CD14-positive monocyte (primary cell): ENCODE measurements at regions not wholly inside any gene's neighbourhood (a gene's known extent, or its start where the extent isn't known, plus 50 kb on each side); places are given as distances from the start of the nearest gene placed in this dataset.

ENCODE experiments used
- DNase-seq, 3 donors: peaks; one replicate each; pipeline ENCODE4 v3.0.0-alpha.2; 2011 to 2022
- H2AFZ ChIP-seq: 2 replicates; pipeline ENCODE4 v1.6.0; 2012; ENCODE audit warnings: mild to moderate bottlenecking, low read depth, low read length, inconsistent platforms; ENCODE audit not compliant: insufficient read depth, poor library complexity, severe bottlenecking
- H3K27ac ChIP-seq, 2 donors: 1 replicate in 1 of 2; 2 replicates in 1 of 2; pipeline ENCODE4 v1.5.1; 2012 to 2013; ENCODE audit warnings: low read length in 2 of 2, control low read depth in 1 of 2, inconsistent platforms in 1 of 2, low read depth in 1 of 2, mild to moderate bottlenecking in 1 of 2
- H3K27me3 ChIP-seq, 2 donors: one replicate each; pipeline versions ENCODE4 v1.6.0 to v1.6.1; 2011 to 2013; ENCODE audit warnings: low read length in 2 of 2; ENCODE audit not compliant: control insufficient read depth in 2 of 2, insufficient read depth in 2 of 2
- H3K36me3 ChIP-seq, 2 donors: replicated peaks in 1 of 2; 1 replicate in 1 of 2; 2 replicates in 1 of 2; pipeline versions ENCODE4 v1.5.1 to v1.6.1; 2012 to 2013; ENCODE audit warnings: low read length in 2 of 2, control low read depth in 1 of 2, inconsistent platforms in 1 of 2, mild to moderate bottlenecking in 1 of 2; ENCODE audit not compliant: insufficient read depth in 2 of 2, control insufficient read depth in 1 of 2
- H3K4me1 ChIP-seq, 2 donors: 1 replicate in 1 of 2; 2 replicates in 1 of 2; pipeline versions ENCODE4 v1.5.1 to v1.6.1; 2012 to 2013; ENCODE audit warnings: low read length in 2 of 2, control low read depth in 1 of 2, inconsistent platforms in 1 of 2, mild to moderate bottlenecking in 1 of 2, moderate library complexity in 1 of 2; ENCODE audit not compliant: insufficient read depth in 2 of 2, control insufficient read depth in 1 of 2
- H3K4me2 ChIP-seq: replicated peaks from 2 replicates; pipeline ENCODE3; 2012; ENCODE audit warnings: low read length, moderate library complexity, mild to moderate bottlenecking; ENCODE audit not compliant: poor library complexity, severe bottlenecking; ENCODE audit errors: extremely low read depth
- H3K4me3 ChIP-seq, 3 experiments: fragments of 200-600 bp in 1 of 3; sonication (generic) in 1 of 3; replicated peaks in 1 of 3; 1 replicate in 2 of 3; 2 replicates in 1 of 3; pipeline ENCODE4 v1.5.1; 2011 to 2013; ENCODE audit warnings: low read length in 3 of 3, mild to moderate bottlenecking in 3 of 3, control low read depth in 2 of 3, low read depth in 2 of 3, inconsistent platforms in 1 of 3, moderate library complexity in 1 of 3
- H3K79me2 ChIP-seq: 2 replicates; pipeline ENCODE4 v1.6.0; 2012; ENCODE audit warnings: mild to moderate bottlenecking, control low read depth, inconsistent platforms, low read length, moderate library complexity; ENCODE audit not compliant: insufficient read depth
- H3K9ac ChIP-seq: 2 replicates; pipeline ENCODE4 v1.6.0; 2017; ENCODE audit warnings: low read length, mild to moderate bottlenecking; ENCODE audit not compliant: insufficient read depth, poor library complexity, severe bottlenecking
- H3K9me3 ChIP-seq, 2 donors: replicated peaks in 1 of 2; 1 replicate in 1 of 2; 2 replicates in 1 of 2; pipeline versions ENCODE4 v1.5.1 to v1.6.1; 2012 to 2013; ENCODE audit warnings: low read length in 2 of 2, control low read depth in 1 of 2; ENCODE audit not compliant: control insufficient read depth in 1 of 2, insufficient read depth in 1 of 2
- H4K20me1 ChIP-seq: 2 replicates; pipeline ENCODE4 v1.6.0; 2012; ENCODE audit warnings: mild to moderate bottlenecking, low read length, control low read depth, moderate library complexity; ENCODE audit not compliant: insufficient read depth
- H3K27ac Mint-ChIP-seq, 7 donors: one replicate each; pipeline ENCODE4 v1.8.0; 2020; ENCODE audit warnings: mild to moderate bottlenecking in 7 of 7, mixed read lengths in 7 of 7, moderate library complexity in 6 of 7, inconsistent platforms in 2 of 7
- H3K27me3 Mint-ChIP-seq, 3 donors: one replicate each; pipeline ENCODE4 v1.8.0; 2021 to 2022; ENCODE audit warnings: low read depth in 3 of 3, mild to moderate bottlenecking in 3 of 3, mixed read lengths in 3 of 3, moderate library complexity in 3 of 3, inconsistent platforms in 1 of 3
- H3K36me3 Mint-ChIP-seq, 2 donors: one replicate each; pipeline ENCODE4 v1.8.0; 2020; ENCODE audit warnings: mixed read lengths in 2 of 2, inconsistent platforms in 1 of 2, mild to moderate bottlenecking in 1 of 2
- H3K4me1 Mint-ChIP-seq: one replicate; pipeline ENCODE4 v1.8.0; 2020; ENCODE audit warnings: mild to moderate bottlenecking, mixed read lengths
- H3K4me3 Mint-ChIP-seq, 2 donors: one replicate each; pipeline ENCODE4 v1.8.0; 2020; ENCODE audit warnings: mild to moderate bottlenecking in 2 of 2, mixed read lengths in 2 of 2, moderate library complexity in 1 of 2
- H3K9me3 Mint-ChIP-seq, 7 donors: one replicate each; pipeline ENCODE4 v1.8.0; 2020 to 2022; ENCODE audit warnings: mixed read lengths in 7 of 7, mild to moderate bottlenecking in 6 of 7, moderate library complexity in 6 of 7, inconsistent platforms in 2 of 7
- WGBS: methylation state at CpG from one replicate; pipeline ENCODE4 v1.1.5; 2013; ENCODE audit warnings: missing lambda C conversion rate; ENCODE audit not compliant: insufficient coverage; 5-methylcytosine and 5-hydroxymethylcytosine counted together
- intact Hi-C, 2 donors: fragments of 100-400 bp; cut with micrococcal nuclease; formaldehyde crosslinking; loops; one replicate each; pipeline versions ENCODE4 v1.15.0 to v1.15.1; 2023
- TF ChIP-seq, protein P1 (sequence below): fragments of 200-600 bp; IDR thresholded peaks from one replicate; pipeline ENCODE4 v1.8.0; 2022; ENCODE audit warnings: antibody characterized with exemption, mild to moderate bottlenecking

GRCh38 chr16:59552164-59552563 lies 818.0 kb upstream of the GOT2 start:
- H3K27me3 Mint-ChIP-seq, result peaks cover 0 to 4% (median 2%) of the 10 kb centered on the region in 3 donors
- Histone ChIP-seq H3K9ac (no peak overlapping the region), H2AFZ (no peak overlapping the region), H3K4me2 (no peak overlapping the region), H3K36me3 (no peaks in the 10 kb centered on the region), H3K4me3 (no peak overlapping the region), H4K20me1 (no peaks in the 10 kb centered on the region), H3K4me1 (no peaks in the 10 kb centered on the region), H3K79me2 (no peaks in the 10 kb centered on the region), H3K27me3 (no peaks in the 10 kb centered on the region), H3K9me3 (no peaks in the 10 kb centered on the region), H3K27ac (no peak overlapping the region)
- no peaks in the 10 kb centered on the region for H3K4me1 Mint-ChIP-seq
- intact Hi-C loops, result no loop called here
- TF ChIP-seq, protein P1, sequence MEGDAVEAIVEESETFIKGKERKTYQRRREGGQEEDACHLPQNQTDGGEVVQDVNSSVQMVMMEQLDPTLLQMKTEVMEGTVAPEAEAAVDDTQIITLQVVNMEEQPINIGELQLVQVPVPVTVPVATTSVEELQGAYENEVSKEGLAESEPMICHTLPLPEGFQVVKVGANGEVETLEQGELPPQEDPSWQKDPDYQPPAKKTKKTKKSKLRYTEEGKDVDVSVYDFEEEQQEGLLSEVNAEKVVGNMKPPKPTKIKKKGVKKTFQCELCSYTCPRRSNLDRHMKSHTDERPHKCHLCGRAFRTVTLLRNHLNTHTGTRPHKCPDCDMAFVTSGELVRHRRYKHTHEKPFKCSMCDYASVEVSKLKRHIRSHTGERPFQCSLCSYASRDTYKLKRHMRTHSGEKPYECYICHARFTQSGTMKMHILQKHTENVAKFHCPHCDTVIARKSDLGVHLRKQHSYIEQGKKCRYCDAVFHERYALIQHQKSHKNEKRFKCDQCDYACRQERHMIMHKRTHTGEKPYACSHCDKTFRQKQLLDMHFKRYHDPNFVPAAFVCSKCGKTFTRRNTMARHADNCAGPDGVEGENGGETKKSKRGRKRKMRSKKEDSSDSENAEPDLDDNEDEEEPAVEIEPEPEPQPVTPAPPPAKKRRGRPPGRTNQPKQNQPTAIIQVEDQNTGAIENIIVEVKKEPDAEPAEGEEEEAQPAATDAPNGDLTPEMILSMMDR, result no peak
- H3K9me3 Mint-ChIP-seq, result peaks cover 0 to 11% (median 4%) of the 10 kb centered on the region in 7 donors
- DNase-seq, result no peak
- H3K36me3 Mint-ChIP-seq, result no peaks in the 10 kb centered on the region
- H3K4me3 Mint-ChIP-seq, result no peak overlapping the region
- WGBS, result 89% methylated on average over 2 of the region's 5 CpGs
- no peak overlapping the region for H3K27ac Mint-ChIP-seq

DNA sequence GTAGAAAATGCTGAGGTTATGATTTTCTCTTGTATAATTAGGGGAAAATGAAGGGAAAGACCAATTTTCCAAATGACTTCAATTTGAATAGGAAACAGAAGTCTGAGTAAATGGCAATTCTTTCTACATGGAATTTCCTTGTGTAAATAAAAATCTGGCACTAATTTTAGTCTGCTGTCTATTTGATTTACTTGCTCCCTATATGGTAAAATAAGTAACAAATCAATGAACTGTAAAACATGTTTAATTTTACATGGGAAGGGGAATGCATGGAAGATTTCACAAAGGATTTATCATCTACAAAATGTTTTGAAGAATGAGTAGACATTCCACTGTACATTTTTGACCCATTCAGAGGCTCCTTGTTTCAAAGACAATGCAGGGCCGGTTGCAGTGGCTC lies 811.6 kb upstream of the GOT2 start:
- 86% methylated on average over 1 of the region's 1 CpG for WGBS
- Histone ChIP-seq H3K36me3 (no peaks in the 10 kb centered on the region), H3K27me3 (no peaks in the 10 kb centered on the region)

More for the DNA sequence above, 811.6 kb upstream of the GOT2 start:
- Mint-ChIP-seq H3K4me1 (no peaks in the 10 kb centered on the region), H3K36me3 (no peaks in the 10 kb centered on the region), H3K27me3 (peaks cover 0 to 4% (median 0%) of the 10 kb centered on the region in 3 donors), H3K9me3 (peaks cover 0 to 15% (median 4%) of the 10 kb centered on the region in 7 donors), H3K4me3 (no peak overlapping the region), H3K27ac (no peak overlapping the region)
- no peaks in the 10 kb centered on the region for H3K4me1 ChIP-seq
- no peak overlapping the region for H3K4me3 ChIP-seq
- TF ChIP-seq, protein P1, result no peak
- H2AFZ ChIP-seq, result no peak overlapping the region
- no peak overlapping the region for H3K9ac ChIP-seq
- intact Hi-C loops, result no loop called here
- DNase-seq, result no peak
- H3K9me3 ChIP-seq, result no peaks in the 10 kb centered on the region
- no peak overlapping the region for H3K27ac ChIP-seq
- no peaks in the 10 kb centered on the region for H4K20me1 ChIP-seq
- H3K79me2 ChIP-seq, result no peaks in the 10 kb centered on the region
- no peak overlapping the region for H3K4me2 ChIP-seq
